AG09309 (cell line): ENCODE measurements at regions not wholly inside any gene's neighbourhood (a gene's known extent, or its start where the extent isn't known, plus 50 kb on each side); places are given as distances from the start of the nearest gene placed in this dataset.

Experiments used
- DNase-seq: peaks from one replicate; pipeline ENCODE4 v3.0.0-alpha.2; 2010; ENCODE audit warnings: low read depth
- H3K4me3 ChIP-seq: 2 replicates; pipeline ENCODE4 v1.5.1; 2011; ENCODE audit warnings: mild to moderate bottlenecking, low read depth, low read length, moderate library complexity; ENCODE audit not compliant: control insufficient read depth
- TF ChIP-seq, protein P1 (sequence below): IDR thresholded peaks from 2 replicates; pipeline ENCODE4 v1.5.1; 2011; ENCODE audit warnings: mild to moderate bottlenecking, low read depth, low read length, inconsistent platforms; ENCODE audit not compliant: insufficient read depth, control insufficient read depth; ENCODE audit errors: missing control alignments

DNA sequence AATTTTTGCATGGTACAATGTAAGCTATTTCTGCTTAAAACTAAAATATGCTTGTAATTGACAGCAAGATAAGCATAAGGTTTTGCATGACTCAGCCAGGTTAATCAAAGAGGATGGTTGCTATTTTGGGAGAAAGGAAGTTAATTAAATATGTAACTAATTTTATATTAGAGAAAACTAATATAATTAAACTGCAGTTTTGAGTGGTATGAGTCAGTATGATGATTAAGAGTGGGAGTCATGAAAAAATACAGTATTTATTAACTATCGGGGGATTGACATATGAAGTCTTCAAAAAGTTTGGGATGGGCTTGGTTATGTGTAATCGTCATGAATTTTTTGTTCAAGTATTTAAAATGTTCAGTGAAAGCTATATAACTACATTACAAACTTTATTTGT is 54.0 kb upstream of the CDK20 start:
- TF ChIP-seq, protein P1, sequence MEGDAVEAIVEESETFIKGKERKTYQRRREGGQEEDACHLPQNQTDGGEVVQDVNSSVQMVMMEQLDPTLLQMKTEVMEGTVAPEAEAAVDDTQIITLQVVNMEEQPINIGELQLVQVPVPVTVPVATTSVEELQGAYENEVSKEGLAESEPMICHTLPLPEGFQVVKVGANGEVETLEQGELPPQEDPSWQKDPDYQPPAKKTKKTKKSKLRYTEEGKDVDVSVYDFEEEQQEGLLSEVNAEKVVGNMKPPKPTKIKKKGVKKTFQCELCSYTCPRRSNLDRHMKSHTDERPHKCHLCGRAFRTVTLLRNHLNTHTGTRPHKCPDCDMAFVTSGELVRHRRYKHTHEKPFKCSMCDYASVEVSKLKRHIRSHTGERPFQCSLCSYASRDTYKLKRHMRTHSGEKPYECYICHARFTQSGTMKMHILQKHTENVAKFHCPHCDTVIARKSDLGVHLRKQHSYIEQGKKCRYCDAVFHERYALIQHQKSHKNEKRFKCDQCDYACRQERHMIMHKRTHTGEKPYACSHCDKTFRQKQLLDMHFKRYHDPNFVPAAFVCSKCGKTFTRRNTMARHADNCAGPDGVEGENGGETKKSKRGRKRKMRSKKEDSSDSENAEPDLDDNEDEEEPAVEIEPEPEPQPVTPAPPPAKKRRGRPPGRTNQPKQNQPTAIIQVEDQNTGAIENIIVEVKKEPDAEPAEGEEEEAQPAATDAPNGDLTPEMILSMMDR = no peak

DNA sequence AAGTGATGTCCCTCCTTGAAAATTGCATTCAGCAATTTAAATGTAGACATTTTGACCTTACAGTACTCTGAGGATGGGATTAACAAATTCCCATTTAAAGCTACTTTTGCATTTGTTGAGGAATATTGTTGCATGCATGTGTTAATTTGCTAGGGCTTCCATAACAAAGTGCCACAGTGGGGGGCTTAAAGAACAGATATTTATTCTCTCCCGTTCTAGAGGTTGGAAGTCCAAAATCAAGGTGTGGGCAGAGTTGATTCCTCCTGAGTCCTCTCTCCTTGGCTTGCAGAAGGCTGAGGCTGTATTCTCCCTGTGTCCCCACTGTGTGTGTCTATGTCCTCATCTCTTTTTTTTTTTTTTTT is 51.8 kb upstream of the CDK20 start:
- DNase-seq = no peak
- no peak overlapping the region for H3K4me3 ChIP-seq
- TF ChIP-seq, protein P1 = no peak

More for the DNA sequence above, 54.0 kb upstream of the CDK20 start:
- H3K4me3 ChIP-seq = no peak overlapping the region
- no peak for DNase-seq

DNA sequence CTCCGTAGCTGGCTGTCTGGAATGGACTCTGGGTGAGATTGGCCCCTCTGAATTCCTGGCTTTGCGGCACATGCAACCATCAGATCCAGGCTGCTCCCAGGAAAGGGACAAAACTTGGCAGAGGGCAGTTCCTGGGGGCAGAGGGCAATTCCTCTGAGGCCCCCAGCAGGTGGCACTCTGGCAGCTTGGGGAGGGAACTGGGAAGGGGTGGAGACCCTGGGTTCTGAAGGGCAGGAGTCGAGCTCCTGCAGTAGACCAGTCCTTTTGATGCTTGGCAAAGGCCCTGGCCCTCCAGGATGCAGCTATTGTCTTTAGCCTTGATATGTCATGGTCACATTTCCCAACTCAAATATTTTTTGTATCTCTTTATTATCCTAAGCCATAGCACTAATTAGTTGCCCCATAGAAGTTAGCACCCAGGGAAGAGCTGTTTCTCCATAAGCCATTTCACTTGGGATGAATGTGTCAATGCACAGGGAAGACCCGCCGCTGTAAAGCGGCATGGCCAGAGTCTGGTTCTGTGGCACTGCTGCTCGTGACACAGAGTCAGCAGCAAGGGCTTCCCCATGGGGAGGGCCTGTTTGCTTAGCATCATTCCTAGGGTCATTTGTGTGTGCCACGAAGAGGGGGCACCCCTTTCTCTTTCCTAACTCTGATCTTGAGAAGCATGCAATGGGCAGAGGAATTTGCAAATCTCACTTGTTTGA is 51.2 kb upstream of the CDK20 start:
- TF ChIP-seq, protein P1 = no peak
- H3K4me3 ChIP-seq = no peak overlapping the region
- DNase-seq = no peak

DNA sequence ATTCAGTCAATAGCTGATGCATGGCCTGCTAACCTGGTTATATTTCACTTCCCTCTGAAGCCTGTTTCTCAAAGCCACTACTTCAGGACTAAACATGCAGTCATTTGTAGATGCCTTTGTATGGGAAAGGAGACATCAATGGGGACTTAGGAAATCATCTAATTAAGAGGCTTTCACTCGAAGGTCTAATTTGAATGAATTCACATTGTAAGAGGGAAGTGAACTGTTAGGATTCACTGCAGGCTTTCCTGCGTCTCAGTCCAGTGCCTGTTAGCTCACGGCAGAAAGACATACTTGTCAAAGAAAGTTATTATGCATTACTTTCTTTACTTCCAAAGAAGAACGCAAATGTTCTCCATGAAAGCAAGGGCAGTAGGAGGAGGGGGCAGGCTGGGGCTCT is 50.6 kb upstream of the CDK20 start:
- TF ChIP-seq, protein P1 = no peak
- H3K4me3 ChIP-seq = no peak overlapping the region
- DNase-seq = no peak
